IgD-negative memory B cell (primary cell): ENCODE measurements at regions not wholly inside any gene's neighbourhood (a gene's known extent, or its start where the extent isn't known, plus 50 kb on each side); places are given as distances from the start of the nearest gene placed in this dataset.
A peak's percentile ranks its signal among the peaks of the same experiment; 100 is the strongest.

Experiments used
- H3K27ac Mint-ChIP-seq, 3 donors: one replicate each; pipeline ENCODE4 v1.8.0; 2020 to 2022; ENCODE audit warnings: mild to moderate bottlenecking in 3 of 3, mixed read lengths in 3 of 3, moderate library complexity in 1 of 3
- H3K27me3 Mint-ChIP-seq: one replicate; pipeline ENCODE4 v1.8.0; 2021; ENCODE audit warnings: mixed read lengths
- H3K36me3 Mint-ChIP-seq: one replicate; pipeline ENCODE4 v1.8.0; 2020; ENCODE audit warnings: mild to moderate bottlenecking, mixed read lengths
- H3K4me1 Mint-ChIP-seq, 3 donors: one replicate each; pipeline ENCODE4 v1.8.0; 2020 to 2022; ENCODE audit warnings: mixed read lengths in 3 of 3, mild to moderate bottlenecking in 1 of 3
- H3K4me3 Mint-ChIP-seq, 4 donors: one replicate each; pipeline ENCODE4 v1.8.0; 2020 to 2022; ENCODE audit warnings: mild to moderate bottlenecking in 4 of 4, mixed read lengths in 4 of 4, moderate library complexity in 3 of 4
- H3K9me3 Mint-ChIP-seq, 3 donors: one replicate each; pipeline ENCODE4 v1.8.0; 2020 to 2021; ENCODE audit warnings: mixed read lengths in 3 of 3, mild to moderate bottlenecking in 1 of 3

- Mint-ChIP-seq H3K4me1 (peaks cover under 1 to 5% (median 3%) of the 10 kb centered on the region in 3 donors), H3K27me3 (peaks cover 38% of the 10 kb centered on the region), H3K4me3 (no peak overlapping the region), H3K27ac (no peak overlapping the region), H3K9me3 (peaks cover 0 to 2% (median 0%) of the 10 kb centered on the region in 3 donors), H3K36me3 (peaks cover 2% of the 10 kb centered on the region)
Observed at GRCh38 chr10:79001082-79001885, 67.5 kb upstream of the ZMIZ1 start.

- H3K36me3 Mint-ChIP-seq: no peaks in the 10 kb centered on the region
- H3K4me1 Mint-ChIP-seq: no peaks in the 10 kb centered on the region
- H3K4me3 Mint-ChIP-seq: no peak overlapping the region
- peaks cover 33% of the 10 kb centered on the region for H3K27me3 Mint-ChIP-seq
- H3K27ac Mint-ChIP-seq: no peak overlapping the region
- peaks cover 0 to 2% (median 0%) of the 10 kb centered on the region in 3 donors for H3K9me3 Mint-ChIP-seq
Observed at GRCh38 chr10:79002336-79002735, 66.4 kb upstream of the ZMIZ1 start.

- H3K27ac Mint-ChIP-seq: no peak overlapping the region
- H3K27me3 Mint-ChIP-seq: peaks cover 34% of the 10 kb centered on the region
- H3K4me1 Mint-ChIP-seq: no peaks in the 10 kb centered on the region
- no peaks in the 10 kb centered on the region for H3K36me3 Mint-ChIP-seq
- no peak overlapping the region for H3K4me3 Mint-ChIP-seq
- peaks cover 0 to 2% (median 0%) of the 10 kb centered on the region in 3 donors for H3K9me3 Mint-ChIP-seq
Observed at GRCh38 chr10:79003183-79004100, 65.3 kb upstream of the ZMIZ1 start.

GRCh38 chr10:79004311-79004710, 64.5 kb upstream of the ZMIZ1 start:
- Mint-ChIP-seq H3K4me3 (no peak overlapping the region), H3K27me3 (peaks cover 38% of the 10 kb centered on the region), H3K36me3 (no peaks in the 10 kb centered on the region), H3K9me3 (peaks cover 0 to 2% (median 0%) of the 10 kb centered on the region in 3 donors), H3K27ac (no peak overlapping the region), H3K4me1 (no peaks in the 10 kb centered on the region)

- no peak overlapping the region for H3K27ac Mint-ChIP-seq
Observed at GRCh38 chr10:79005126-79005810, 63.5 kb upstream of the ZMIZ1 start.

GRCh38 chr10:79007018-79007417, 61.7 kb upstream of the ZMIZ1 start:
- H3K27me3 Mint-ChIP-seq: peaks cover 25% of the 10 kb centered on the region
- H3K4me1 Mint-ChIP-seq: no peaks in the 10 kb centered on the region
- H3K36me3 Mint-ChIP-seq: no peaks in the 10 kb centered on the region
- no peaks in the 10 kb centered on the region for H3K9me3 Mint-ChIP-seq
- no peak overlapping the region for H3K4me3 Mint-ChIP-seq
- no peak overlapping the region for H3K27ac Mint-ChIP-seq

More at GRCh38 chr10:79005126-79005810, 63.5 kb upstream of the ZMIZ1 start:
- Mint-ChIP-seq H3K36me3 (no peaks in the 10 kb centered on the region), H3K27me3 (peaks cover 32% of the 10 kb centered on the region), H3K9me3 (no peaks in the 10 kb centered on the region), H3K4me1 (no peaks in the 10 kb centered on the region), H3K4me3 (no peak overlapping the region)

- Mint-ChIP-seq H3K36me3 (no peaks in the 10 kb centered on the region), H3K27me3 (peaks cover 25% of the 10 kb centered on the region), H3K27ac (no peak overlapping the region), H3K4me3 (no peak overlapping the region), H3K4me1 (no peaks in the 10 kb centered on the region), H3K9me3 (no peaks in the 10 kb centered on the region)
Observed at GRCh38 chr10:79007421-79008319, 61.1 kb upstream of the ZMIZ1 start.

GRCh38 chr10:79009145-79009544, 59.6 kb upstream of the ZMIZ1 start:
- H3K27ac Mint-ChIP-seq: no peak overlapping the region
- H3K4me3 Mint-ChIP-seq: no peak overlapping the region
- H3K36me3 Mint-ChIP-seq: no peaks in the 10 kb centered on the region
- peaks cover 17% of the 10 kb centered on the region for H3K27me3 Mint-ChIP-seq
- no peaks in the 10 kb centered on the region for H3K9me3 Mint-ChIP-seq
- H3K4me1 Mint-ChIP-seq: no peaks in the 10 kb centered on the region

- Mint-ChIP-seq H3K27ac (no peak overlapping the region), H3K36me3 (no peaks in the 10 kb centered on the region), H3K9me3 (peaks cover under 1 to 1% (median under 1%) of the 10 kb centered on the region in 3 donors), H3K4me1 (no peaks in the 10 kb centered on the region), H3K27me3 (peaks cover 9% of the 10 kb centered on the region), H3K4me3 (no peak overlapping the region)
Observed at GRCh38 chr10:79012567-79012966, 56.2 kb upstream of the ZMIZ1 start.

- Mint-ChIP-seq H3K9me3 (peaks cover 1 to 7% (median 2%) of the 10 kb centered on the region in 3 donors), H3K4me1 (no peaks in the 10 kb centered on the region), H3K27me3 (peaks cover 7% of the 10 kb centered on the region), H3K36me3 (no peaks in the 10 kb centered on the region), H3K27ac (no peak overlapping the region), H3K4me3 (no peak overlapping the region)
Observed at GRCh38 chr10:79013406-79013987, 55.3 kb upstream of the ZMIZ1 start.

GRCh38 chr10:79014796-79015195, 54.0 kb upstream of the ZMIZ1 start:
- Mint-ChIP-seq H3K4me3 (peak overlapping the region in 1 of 4 donors; percentile 20), H3K27ac (no peak overlapping the region), H3K36me3 (no peaks in the 10 kb centered on the region), H3K4me1 (no peaks in the 10 kb centered on the region), H3K27me3 (peaks cover 4% of the 10 kb centered on the region), H3K9me3 (peaks cover 1 to 7% (median 2%) of the 10 kb centered on the region in 3 donors)

- Mint-ChIP-seq H3K27me3 (peaks cover 9% of the 10 kb centered on the region), H3K9me3 (peaks cover 1 to 7% (median 2%) of the 10 kb centered on the region in 3 donors), H3K4me3 (no peak overlapping the region), H3K4me1 (peaks cover 0 to under 1% (median under 1%) of the 10 kb centered on the region in 3 donors), H3K27ac (no peak overlapping the region), H3K36me3 (no peaks in the 10 kb centered on the region)
Observed at GRCh38 chr10:79017882-79018520, 50.8 kb upstream of the ZMIZ1 start.

- H3K4me3 Mint-ChIP-seq: no peak overlapping the region
- H3K36me3 Mint-ChIP-seq: no peaks in the 10 kb centered on the region
- H3K27me3 Mint-ChIP-seq: peaks cover 9% of the 10 kb centered on the region
- H3K4me1 Mint-ChIP-seq: peaks cover 1 to 6% (median 3%) of the 10 kb centered on the region in 3 donors
- peaks cover 1 to 7% (median 2%) of the 10 kb centered on the region in 3 donors for H3K9me3 Mint-ChIP-seq
- no peak overlapping the region for H3K27ac Mint-ChIP-seq
Observed at GRCh38 chr10:79018521-79019011, 50.2 kb upstream of the ZMIZ1 start.
